HG03520 (cell line): ENCODE measurements at regions not wholly inside any gene's neighbourhood (a gene's known extent, or its start where the extent isn't known, plus 50 kb on each side); places are given as distances from the start of the nearest gene placed in this dataset.
"Not testable (repeated sequence)": the region's sequence is repeated elsewhere in the genome, so short reads cannot be mapped to it uniquely, and the experiment has no call there.

Experiments
- ATAC-seq: cut with Tn5 transposase; IDR thresholded peaks from one replicate; pipeline ENCODE4 v1.9.1; 2021; ENCODE audit warnings: mild to moderate bottlenecking, moderate library complexity; ENCODE audit not compliant: unreplicated experiment

GRCh38 chr7:73244782-73245311, 63.8 kb downstream of the NSUN5 start:
- not testable (repeated sequence) for ATAC-seq

GRCh38 chr7:73234994-73235717, 73.5 kb downstream of the NSUN5 start:
- peak; percentile 84 for ATAC-seq

- not testable (repeated sequence) for ATAC-seq
These were observed 82.9 kb downstream of the NSUN5 start for GRCh38 chr7:73225745-73226144.

GRCh38 chr7:73221724-73222123, 86.9 kb downstream of the NSUN5 start:
- not testable (repeated sequence) for ATAC-seq

- not testable (repeated sequence) for ATAC-seq
These were observed 87.8 kb downstream of the NSUN5 start for GRCh38 chr7:73220766-73221370.

- ATAC-seq = not testable (repeated sequence)
These were observed 88.3 kb downstream of the NSUN5 start for GRCh38 chr7:73220357-73220756.

- ATAC-seq = not testable (repeated sequence)
These were observed 89.8 kb downstream of the NSUN5 start for GRCh38 chr7:73218802-73219201.

- ATAC-seq = not testable (repeated sequence)
These were observed 92.5 kb downstream of the NSUN5 start for GRCh38 chr7:73216046-73216675.

- ATAC-seq = not testable (repeated sequence)
These were observed 93.4 kb downstream of the NSUN5 start for GRCh38 chr7:73215232-73215631.

GRCh38 chr7:73214471-73214870, 94.2 kb downstream of the NSUN5 start:
- ATAC-seq = not testable (repeated sequence)

GRCh38 chr7:73213076-73213475, 95.5 kb downstream of the NSUN5 start:
- ATAC-seq = not testable (repeated sequence)

GRCh38 chr7:73205594-73205993, 103.0 kb downstream of the NSUN5 start:
- not testable (repeated sequence) for ATAC-seq

- ATAC-seq = not testable (repeated sequence)
These were observed 103.7 kb downstream of the NSUN5 start for GRCh38 chr7:73204898-73205297.

GRCh38 chr7:73203312-73203711, 105.3 kb downstream of the NSUN5 start:
- ATAC-seq = not testable (repeated sequence)

- ATAC-seq = not testable (repeated sequence)
These were observed 107.4 kb downstream of the NSUN5 start for GRCh38 chr7:73201264-73201663.

GRCh38 chr7:73200518-73201099, 108.0 kb downstream of the NSUN5 start:
- not testable (repeated sequence) for ATAC-seq

GRCh38 chr7:73193991-73194390, 108.2 kb upstream of the SPDYE9 start:
- not testable (repeated sequence) for ATAC-seq

- ATAC-seq = not testable (repeated sequence)
These were observed 104.8 kb upstream of the SPDYE9 start for GRCh38 chr7:73190483-73191155.

- ATAC-seq = not testable (repeated sequence)
These were observed 102.4 kb upstream of the SPDYE9 start for GRCh38 chr7:73188287-73188686.

- ATAC-seq = not testable (repeated sequence)
These were observed 100.9 kb upstream of the SPDYE9 start for GRCh38 chr7:73186589-73187309.
